ENCODE measurements at regions not wholly inside any gene's neighbourhood (a gene's known extent, or its start where the extent isn't known, plus 50 kb on each side); places are given as distances from the start of the nearest gene placed in this dataset.

DNA sequence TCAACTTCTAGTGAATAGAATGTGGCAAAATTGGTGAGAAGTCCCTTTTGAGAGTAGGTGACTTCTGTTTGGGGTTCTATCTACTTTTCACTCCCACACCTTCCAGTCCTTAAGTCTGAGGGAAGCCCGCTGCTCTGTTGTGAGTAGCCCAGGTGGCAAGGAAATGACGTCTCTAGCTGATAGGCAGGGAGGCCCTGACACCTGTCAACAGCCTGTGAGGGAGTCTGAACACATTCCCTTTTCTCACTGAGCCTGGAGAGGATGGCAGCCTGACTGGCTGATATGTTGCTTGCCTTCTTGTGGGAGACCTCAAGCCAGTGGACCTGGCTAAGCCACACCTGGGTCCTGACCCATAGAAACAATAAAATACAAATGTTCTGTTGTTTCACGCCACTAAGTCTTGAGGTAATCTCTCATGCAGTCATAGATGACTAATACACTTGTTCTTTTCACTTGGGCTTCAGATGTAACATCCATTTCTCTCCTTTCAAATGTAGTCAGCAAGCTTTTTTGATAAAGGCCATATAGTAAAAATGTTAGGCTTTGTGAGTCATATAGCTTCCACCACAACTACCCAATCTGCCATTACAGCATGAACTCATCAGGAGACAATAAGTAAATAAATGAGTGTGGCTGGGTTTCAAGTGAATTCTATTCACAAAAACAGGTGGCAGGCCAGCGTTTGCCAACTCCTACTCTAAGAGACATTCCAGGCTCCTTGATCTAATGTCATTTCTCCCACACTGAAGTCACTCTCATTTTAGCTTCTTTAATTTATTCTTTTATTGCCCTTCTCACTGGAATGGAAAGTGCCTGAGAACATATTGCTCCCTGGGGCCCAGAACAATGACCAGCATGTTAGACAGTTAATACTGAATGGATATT is 265.1 kb upstream of the MAD2L1 start:
- Histone ChIP-seq H3K4ac (ENCODE audit: low read depth, low read length) (no peak overlapping the region), H2BK5ac (ENCODE audit: insufficient read length, low read length) (no peak overlapping the region), H4K91ac (ENCODE audit: insufficient read length, low read depth, low read length) (no peak overlapping the region), H3K9me3 (ENCODE audit: control insufficient read depth, low read depth, low read length) (no peaks in the 10 kb centered on the region), H3K4me2 (ENCODE audit: insufficient read depth, insufficient read length, low read length) (no peak overlapping the region), H3K23me2 (ENCODE audit: insufficient read length, low read depth, low read length, poor library complexity, severe bottlenecking) (no peaks in the 10 kb centered on the region), H2BK120ac (ENCODE audit: low read depth, low read length, poor library complexity, severe bottlenecking) (no peak overlapping the region), H3K9ac (ENCODE audit: extremely low read depth, insufficient read length, low read length) (no peak overlapping the region), H3K79me2 (ENCODE audit: insufficient read depth, low read length) (no peaks in the 10 kb centered on the region), H3K79me1 (ENCODE audit: insufficient read depth, low read depth, low read length, poor library complexity, severe bottlenecking) (no peaks in the 10 kb centered on the region), H4K8ac (replicated peaks; ENCODE audit: insufficient read length, low read depth, low read length) (no peak overlapping the region), H4K5ac (ENCODE audit: insufficient read length, low read depth, low read length) (no peak overlapping the region), H3K4me1 (ENCODE audit: insufficient read depth, low read length) (no peaks in the 10 kb centered on the region), H3T11ph (ENCODE audit: low read length) (no peak overlapping the region), H2AK5ac (ENCODE audit: insufficient read length, low read length) (no peak overlapping the region), H3K18ac (ENCODE audit: insufficient read length, low read depth, low read length) (no peak overlapping the region), H2BK12ac (ENCODE audit: insufficient read length, low read depth, low read length) (no peak overlapping the region), H2AFZ (ENCODE audit: low read length) (no peak overlapping the region), H3K56ac (ENCODE audit: insufficient read length, low read depth, low read length) (no peak overlapping the region), H3K27me3 (ENCODE audit: insufficient read depth, low read length) (no peaks in the 10 kb centered on the region), H4K20me1 (ENCODE audit: control insufficient read depth, insufficient read depth, insufficient read length) (no peaks in the 10 kb centered on the region), H3K14ac (ENCODE audit: insufficient read depth, low read length) (no peak overlapping the region), H2BK15ac (ENCODE audit: low read depth, low read length) (no peak overlapping the region), H3K27ac (ENCODE audit: insufficient read length, low read depth, low read length) (no peak overlapping the region), H3K23ac (ENCODE audit: insufficient read length, low read depth, low read length) (no peak overlapping the region), H2BK20ac (ENCODE audit: low read depth, low read length, poor library complexity, severe bottlenecking) (no peak overlapping the region)
- H3K9me3 Mint-ChIP-seq: no peaks in the 10 kb centered on the region
- no peaks in the 10 kb centered on the region for H3K27me3 Mint-ChIP-seq (ENCODE audit: low read depth)
- peaks cover 6 to 8% of the 10 kb centered on the region in 2 experiments for H3K4me1 Mint-ChIP-seq
- H3K36me3 Mint-ChIP-seq (ENCODE audit: insufficient read depth in 1 of 3, low read depth in 3 of 3): no peaks in the 10 kb centered on the region
- no peak for DNase-seq
- no peak for TF ChIP-seq CTCF (conservative IDR thresholded peaks at IDR 0.05)
- H3K27ac Mint-ChIP-seq: no peak overlapping the region
- H3K4me3 Mint-ChIP-seq: no peak overlapping the region
- WGBS (ENCODE audit: extremely low coverage, insufficient read length, low lambda C conversion rate): no CpG with 5 or more reads among the region's 4 CpGs

Measured in H9 (cell line).